IMR-90 (cell line): ENCODE measurements at regions not wholly inside any gene's neighbourhood (a gene's known extent, or its start where the extent isn't known, plus 50 kb on each side); places are given as distances from the start of the nearest gene placed in this dataset.

ENCODE experiments used
- ATAC-seq: fragments of 200-7000 bp; cut with Tn5 transposase; 2 replicates; pipeline ENCODE4 v1.9.1; 2020; ENCODE audit warnings: low read depth, mild to moderate bottlenecking, moderate library complexity
- BruUV-seq: library from RNA; stranded (reverse); fragments of 400-500 nt; replicated peaks from 2 replicates; lab custom pipeline; 2021; lab: Mats Ljungman, UMichigan
- CTCF ChIA-PET: fragments of 300-600 bp; formaldehyde crosslinking; extraction: SDS; loops from one replicate; lab custom pipeline; 2021; ENCODE audit warnings: antibody characterized with exemption; lab: Yijun Ruan, JAX
- POLR2A ChIA-PET: fragments of 300-600 bp; sonication (Branson Sonifier 250); formaldehyde crosslinking; loops from one replicate; lab custom pipeline; 2022; ENCODE audit warnings: antibody characterized with exemption; ENCODE audit not compliant: unreplicated experiment; lab: Charles Lee
- DNase-seq: peaks from one replicate; pipeline ENCODE4 v3.0.0; 2013
- H2AFZ ChIP-seq: replicated peaks from 2 replicates; pipeline ENCODE3; 2013; ENCODE audit warnings: low read length, mild to moderate bottlenecking; ENCODE audit not compliant: poor library complexity
- H2AK5ac ChIP-seq: 2 replicates; pipeline ENCODE4 v1.6.1; 2013; ENCODE audit warnings: low read depth, low read length, inconsistent platforms
- H2AK9ac ChIP-seq: replicated peaks from 2 replicates; pipeline ENCODE3; 2013; ENCODE audit warnings: mild to moderate bottlenecking, low read depth, low read length, moderate library complexity; ENCODE audit not compliant: poor library complexity
- H2BK120ac ChIP-seq: 2 replicates; pipeline ENCODE4 v1.6.1; 2013; ENCODE audit warnings: low read depth, low read length, inconsistent platforms
- H2BK15ac ChIP-seq: 3 replicates; pipeline ENCODE4 v1.6.1; 2013; ENCODE audit warnings: low read depth, low read length, inconsistent platforms
- H2BK20ac ChIP-seq: 2 replicates; pipeline ENCODE4 v1.6.1; 2013; ENCODE audit warnings: low read depth, mild to moderate bottlenecking, inconsistent platforms, low read length, moderate library complexity
- H2BK5ac ChIP-seq: 2 replicates; pipeline ENCODE4 v1.6.1; 2013; ENCODE audit warnings: mild to moderate bottlenecking, low read depth, low read length, inconsistent platforms; ENCODE audit not compliant: poor library complexity, severe bottlenecking
- H3K14ac ChIP-seq: replicated peaks from 2 replicates; pipeline ENCODE4 v1.6.1; 2013; ENCODE audit warnings: low read depth, low read length, inconsistent platforms
- H3K18ac ChIP-seq: 2 replicates; pipeline ENCODE4 v1.6.1; 2013; ENCODE audit warnings: low read depth, low read length, control low read depth
- H3K23ac ChIP-seq: 2 replicates; pipeline ENCODE4 v1.6.1; 2013; ENCODE audit warnings: low read depth, low read length, inconsistent platforms
- H3K27ac ChIP-seq: 2 replicates; pipeline ENCODE4 v1.5.1; 2013; ENCODE audit warnings: mild to moderate bottlenecking, control low read depth, low read length; ENCODE audit not compliant: insufficient read depth
- H3K27me3 ChIP-seq: 2 replicates; pipeline ENCODE4 v1.6.1; 2013; ENCODE audit warnings: low read length; ENCODE audit not compliant: control insufficient read depth, insufficient read depth
- H3K36me3 ChIP-seq: 2 replicates; pipeline ENCODE4 v1.6.1; 2013; ENCODE audit warnings: low read length, mixed read lengths; ENCODE audit not compliant: control insufficient read depth, insufficient read depth
- H3K4ac ChIP-seq: 2 replicates; pipeline ENCODE4 v1.6.1; 2013; ENCODE audit warnings: low read depth, low read length, inconsistent platforms
- H3K4me1 ChIP-seq: 2 replicates; pipeline ENCODE4 v1.6.1; 2013; ENCODE audit warnings: low read length, mixed read lengths; ENCODE audit not compliant: control insufficient read depth, insufficient read depth
- H3K4me2 ChIP-seq: 2 replicates; pipeline ENCODE4 v1.6.1; 2013; ENCODE audit warnings: low read depth, mild to moderate bottlenecking, control low read depth, low read length, moderate library complexity
- H3K4me3 ChIP-seq: 2 replicates; pipeline ENCODE4 v1.5.1; 2013; ENCODE audit warnings: low read depth, mild to moderate bottlenecking, control low read depth, low read length, moderate library complexity; ENCODE audit not compliant: insufficient read depth
- H3K56ac ChIP-seq: 2 replicates; pipeline ENCODE4 v1.6.1; 2013; ENCODE audit warnings: low read length, inconsistent platforms; ENCODE audit not compliant: insufficient read depth; ENCODE audit errors: extremely low read depth
- H3K79me1 ChIP-seq, 2 experiments: 2 replicates each; pipeline ENCODE4 v1.6.1; 2013; ENCODE audit warnings: low read length in 2 of 2, inconsistent platforms in 1 of 2, low read depth in 1 of 2
- H3K9ac ChIP-seq: 2 replicates; pipeline ENCODE4 v1.6.1; 2013; ENCODE audit warnings: low read depth, low read length, control low read depth
- H3K9me1 ChIP-seq: 2 replicates; pipeline ENCODE4 v1.6.1; 2013; ENCODE audit warnings: low read length, inconsistent platforms; ENCODE audit not compliant: insufficient read depth
- H3K9me3 ChIP-seq: 2 replicates; pipeline ENCODE4 v1.6.1; 2013; ENCODE audit warnings: low read length; ENCODE audit not compliant: control insufficient read depth, insufficient read depth
- H4K20me1 ChIP-seq: 2 replicates; pipeline ENCODE4 v1.6.1; 2013; ENCODE audit warnings: low read length, inconsistent platforms; ENCODE audit not compliant: insufficient read depth
- H4K5ac ChIP-seq: 2 replicates; pipeline ENCODE4 v1.6.1; 2013; ENCODE audit warnings: mild to moderate bottlenecking, low read depth, low read length, control low read depth
- H4K8ac ChIP-seq, 2 experiments: 2 replicates each; pipeline ENCODE4 v1.6.1; 2013; ENCODE audit warnings: low read depth in 2 of 2, low read length in 2 of 2, control low read depth in 1 of 2, inconsistent platforms in 1 of 2
- H4K91ac ChIP-seq: 2 replicates; pipeline ENCODE4 v1.6.1; 2013; ENCODE audit warnings: low read depth, low read length, inconsistent platforms; ENCODE audit not compliant: insufficient read depth
- BHLHE40 ChIP-seq: fragments of 150-350 bp; IDR thresholded peaks from 2 replicates; pipeline ENCODE4 v1.6.1; 2016; ENCODE audit warnings: mild to moderate bottlenecking, low read depth, low read length
- CEBPB ChIP-seq: IDR thresholded peaks from 2 replicates; pipeline ENCODE4 v1.6.1; 2012; ENCODE audit warnings: low read depth, low read length, improper control_type of control experiment
- CHD1 ChIP-seq: IDR thresholded peaks from 2 replicates; pipeline ENCODE4 v1.6.1; 2012; ENCODE audit warnings: low read depth, low read length, improper control_type of control experiment
- ELK1 ChIP-seq: fragments of 150-350 bp; IDR thresholded peaks from 2 replicates; pipeline ENCODE4 v1.6.1; 2016; ENCODE audit warnings: low read depth, mild to moderate bottlenecking, low read length, moderate library complexity, borderline replicate concordance
- FOS ChIP-seq: fragments of 150-350 bp; IDR thresholded peaks from 2 replicates; pipeline ENCODE4 v1.6.1; 2016; ENCODE audit warnings: low read depth, low read length
- MAFK ChIP-seq: IDR thresholded peaks from 2 replicates; pipeline ENCODE4 v1.6.1; 2012; ENCODE audit warnings: low read depth, low read length, improper control_type of control experiment
- MAZ ChIP-seq: IDR thresholded peaks from 2 replicates; pipeline ENCODE4 v1.6.1; 2012; ENCODE audit warnings: low read depth, mild to moderate bottlenecking, low read length, improper control_type of control experiment, moderate library complexity, borderline replicate concordance
- MXI1 ChIP-seq: IDR thresholded peaks from 2 replicates; pipeline ENCODE4 v1.6.1; 2012; ENCODE audit warnings: low read depth, mild to moderate bottlenecking, low read length, moderate library complexity, borderline replicate concordance
- POLR2A ChIP-seq: IDR thresholded peaks from 2 replicates; pipeline ENCODE4 v1.6.1; 2012; ENCODE audit warnings: mild to moderate bottlenecking, low read depth, low read length
- RAD21 ChIP-seq: IDR thresholded peaks from 2 replicates; pipeline ENCODE4 v1.6.1; 2012; ENCODE audit warnings: low read length, improper control_type of control experiment
- RCOR1 ChIP-seq: IDR thresholded peaks from 2 replicates; pipeline ENCODE4 v1.6.1; 2012; ENCODE audit warnings: mild to moderate bottlenecking, low read length, improper control_type of control experiment; ENCODE audit not compliant: insufficient replicate concordance
- RFX5 ChIP-seq: IDR thresholded peaks from 2 replicates; pipeline ENCODE4 v1.8.0; 2012; ENCODE audit warnings: low read depth, mild to moderate bottlenecking, low read length, moderate library complexity
- SMC3 ChIP-seq: fragments of 150-350 bp; IDR thresholded peaks from 2 replicates; pipeline ENCODE4 v1.6.1; 2016; ENCODE audit warnings: low read depth, mild to moderate bottlenecking, antibody characterized with exemption, low read length, moderate library complexity
- WGBS, 2 experiments: methylation state at CpG; one replicate each; pipeline versions ENCODE4 v1.1.5 to v1.1.7; 2013; ENCODE audit warnings: missing lambda C conversion rate in 2 of 2; ENCODE audit not compliant: insufficient read length in 1 of 2; ENCODE audit errors: extremely low coverage in 2 of 2; 5-methylcytosine and 5-hydroxymethylcytosine counted together
- dilution Hi-C: fragments of 300-500 bp; cut with HindIII; formaldehyde crosslinking; loops from one replicate; pipeline ENCODE4 v1.14.3; 2018; ENCODE audit warnings: low sequenced_read_pairs; ENCODE audit not compliant: unreplicated experiment
- in situ Hi-C: fragments of 300-500 bp; cut with MboI; formaldehyde crosslinking; loops from 3 replicates; pipeline ENCODE4 v1.14.3; 2019; ENCODE audit warnings: low sequenced_read_pairs, inconsistent platforms, mixed read lengths
- intact Hi-C: fragments of 100-400 bp; cut with micrococcal nuclease; formaldehyde crosslinking; loops from 2 replicates; pipeline ENCODE4 v1.10.0; 2022
- TF ChIP-seq, protein P1 (sequence below): fragments of 150-350 bp; IDR thresholded peaks from 2 replicates; pipeline ENCODE4 v1.6.1; 2017; ENCODE audit warnings: mild to moderate bottlenecking, antibody characterized with exemption, low read length, low read depth

GRCh38 chrX:8404471-8404870 lies 60.2 kb upstream of the VCX3B start:
- no peaks in the 10 kb centered on the region for H3K4me1 ChIP-seq
- no peak overlapping the region for H3K4me2 ChIP-seq
- ATAC-seq (no peak), DNase-seq (no peak)
- H3K18ac ChIP-seq = no peak overlapping the region
- no peak overlapping the region for H3K4me3 ChIP-seq
- peaks cover 6% of the 10 kb centered on the region for H3K9me3 ChIP-seq
- no peaks in the 10 kb centered on the region for H3K79me1 ChIP-seq
- H2BK15ac ChIP-seq = no peak overlapping the region
- no peak overlapping the region for H2AK9ac ChIP-seq
- no peaks in the 10 kb centered on the region for H3K9me1 ChIP-seq
- H3K27me3 ChIP-seq = no peaks in the 10 kb centered on the region
- 27% methylated on average over 3 of the region's 6 CpGs; no CpG with 5 or more reads in 1 of the 2 experiments for WGBS, 2 experiments
- H3K9ac ChIP-seq = no peak overlapping the region
- no peak overlapping the region for H4K8ac ChIP-seq
- in situ Hi-C loops = no loop called here
- dilution Hi-C loops = no loop called here
- no peak overlapping the region for H2AFZ ChIP-seq
- H3K23ac ChIP-seq = no peak overlapping the region
- BruUV-seq = no TSS peak
- H3K56ac ChIP-seq = no peak overlapping the region
- no peak overlapping the region for H2AK5ac ChIP-seq
- H4K91ac ChIP-seq = no peak overlapping the region
- POLR2A ChIA-PET = no interaction called here
- H3K14ac ChIP-seq = no peak overlapping the region
- no peak overlapping the region for H2BK5ac ChIP-seq
- H3K27ac ChIP-seq = no peak overlapping the region
- no peak for TF ChIP-seq CHD1
- TF ChIP-seq SMC3 = no peak
- TF ChIP-seq MAFK = no peak
- TF ChIP-seq, protein P1, sequence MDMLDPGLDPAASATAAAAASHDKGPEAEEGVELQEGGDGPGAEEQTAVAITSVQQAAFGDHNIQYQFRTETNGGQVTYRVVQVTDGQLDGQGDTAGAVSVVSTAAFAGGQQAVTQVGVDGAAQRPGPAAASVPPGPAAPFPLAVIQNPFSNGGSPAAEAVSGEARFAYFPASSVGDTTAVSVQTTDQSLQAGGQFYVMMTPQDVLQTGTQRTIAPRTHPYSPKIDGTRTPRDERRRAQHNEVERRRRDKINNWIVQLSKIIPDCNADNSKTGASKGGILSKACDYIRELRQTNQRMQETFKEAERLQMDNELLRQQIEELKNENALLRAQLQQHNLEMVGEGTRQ = no peak
- no peak for TF ChIP-seq RCOR1
- no peak for TF ChIP-seq CEBPB
- TF ChIP-seq RAD21 = no peak
- TF ChIP-seq POLR2A = no peak
- TF ChIP-seq BHLHE40 = no peak
- no peak for TF ChIP-seq ELK1
- no peak for TF ChIP-seq FOS
- TF ChIP-seq MXI1 = no peak
- no peak for TF ChIP-seq RFX5
- no peak for TF ChIP-seq MAZ
- no peak overlapping the region for H3K4ac ChIP-seq
- CTCF ChIA-PET = no interaction called here
- intact Hi-C loops = no loop called here
- no peak overlapping the region for H2BK20ac ChIP-seq
- no peak overlapping the region for H2BK120ac ChIP-seq
- no peaks in the 10 kb centered on the region for H3K36me3 ChIP-seq
- no peak overlapping the region for H4K5ac ChIP-seq
- no peaks in the 10 kb centered on the region for H4K20me1 ChIP-seq
